Esophagus muscularis mucosa (tissue), 4 donors: ENCODE measurements at regions not wholly inside any gene's neighbourhood (a gene's known extent, or its start where the extent isn't known, plus 50 kb on each side); places are given as distances from the start of the nearest gene placed in this dataset.

ENCODE experiments used
- CTCF ChIP-seq, 3 experiments: fragments of 200-600 bp in 2 of 3; fragments of 450-650 bp in 1 of 3; sonication (generic) in 2 of 3; IDR thresholded peaks; one replicate each; pipeline ENCODE4 v1.5.1; 2017 to 2019; ENCODE audit warnings: antibody characterized with exemption in 3 of 3, mild to moderate bottlenecking in 2 of 3, moderate library complexity in 1 of 3
- EP300 ChIP-seq: sonication (generic); formaldehyde crosslinking; IDR thresholded peaks from one replicate; pipeline ENCODE4 v1.6.1; 2017; ENCODE audit warnings: antibody characterized with exemption
- POLR2A ChIP-seq: fragments of 450-650 bp; IDR thresholded peaks from one replicate; pipeline ENCODE4 v1.6.1; 2017; ENCODE audit warnings: antibody characterized with exemption, moderate library complexity, mild to moderate bottlenecking, low read depth
- POLR2AphosphoS5 ChIP-seq, 2 donors: sonication (generic); formaldehyde crosslinking; IDR thresholded peaks; one replicate each; pipeline ENCODE4 v1.6.1; 2017; ENCODE audit warnings: antibody characterized with exemption in 2 of 2

- TF ChIP-seq POLR2AphosphoS5 (IDR thresholded peaks at IDR 0.05): no peak
- no peak for TF ChIP-seq CTCF (IDR thresholded peaks at IDR 0.05)
- no peak for TF ChIP-seq POLR2A
- no peak for TF ChIP-seq EP300
Measured at GRCh38 chr9:26746357-26747072, 146.1 kb downstream of the CAAP1 start.
